ENCODE measurements at regions not wholly inside any gene's neighbourhood (a gene's known extent, or its start where the extent isn't known, plus 50 kb on each side); places are given as distances from the start of the nearest gene placed in this dataset.

DNA sequence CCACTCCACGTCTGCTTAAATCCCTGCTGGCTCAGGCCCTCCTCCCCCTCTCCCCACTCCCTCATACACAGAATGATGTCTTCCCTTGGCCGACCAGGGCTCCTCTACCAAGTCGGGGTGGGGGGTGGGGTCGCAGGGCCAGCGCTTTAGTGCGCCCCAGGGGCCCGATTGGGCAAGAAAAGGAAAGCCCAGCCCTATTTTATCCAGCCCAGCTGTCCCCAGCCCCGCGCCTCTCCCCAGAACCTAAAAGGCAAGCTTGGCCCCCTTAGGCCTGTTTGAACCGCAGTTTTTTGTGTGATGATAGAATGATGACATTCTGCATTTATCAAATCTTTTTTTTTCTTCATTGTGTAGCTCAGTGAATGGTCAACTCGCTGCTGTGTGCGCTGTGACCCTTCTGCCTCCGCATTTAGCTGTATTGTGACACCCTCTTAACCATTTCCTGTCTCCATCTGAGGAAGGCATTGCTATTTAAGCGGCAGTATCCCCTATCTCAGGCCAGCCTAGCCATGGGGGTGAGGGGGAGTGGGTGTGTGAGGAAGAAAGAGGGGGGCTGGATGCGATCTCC, 231.4 kb downstream of the HAUS1 start:
- TF ChIP-seq, protein P1, sequence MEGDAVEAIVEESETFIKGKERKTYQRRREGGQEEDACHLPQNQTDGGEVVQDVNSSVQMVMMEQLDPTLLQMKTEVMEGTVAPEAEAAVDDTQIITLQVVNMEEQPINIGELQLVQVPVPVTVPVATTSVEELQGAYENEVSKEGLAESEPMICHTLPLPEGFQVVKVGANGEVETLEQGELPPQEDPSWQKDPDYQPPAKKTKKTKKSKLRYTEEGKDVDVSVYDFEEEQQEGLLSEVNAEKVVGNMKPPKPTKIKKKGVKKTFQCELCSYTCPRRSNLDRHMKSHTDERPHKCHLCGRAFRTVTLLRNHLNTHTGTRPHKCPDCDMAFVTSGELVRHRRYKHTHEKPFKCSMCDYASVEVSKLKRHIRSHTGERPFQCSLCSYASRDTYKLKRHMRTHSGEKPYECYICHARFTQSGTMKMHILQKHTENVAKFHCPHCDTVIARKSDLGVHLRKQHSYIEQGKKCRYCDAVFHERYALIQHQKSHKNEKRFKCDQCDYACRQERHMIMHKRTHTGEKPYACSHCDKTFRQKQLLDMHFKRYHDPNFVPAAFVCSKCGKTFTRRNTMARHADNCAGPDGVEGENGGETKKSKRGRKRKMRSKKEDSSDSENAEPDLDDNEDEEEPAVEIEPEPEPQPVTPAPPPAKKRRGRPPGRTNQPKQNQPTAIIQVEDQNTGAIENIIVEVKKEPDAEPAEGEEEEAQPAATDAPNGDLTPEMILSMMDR (IDR thresholded peaks at IDR 0.05; ENCODE audit: low read depth, low read length) = no peak
- no peak overlapping the region for H3K4me3 ChIP-seq (ENCODE audit: low read depth, low read length)

DNA sequence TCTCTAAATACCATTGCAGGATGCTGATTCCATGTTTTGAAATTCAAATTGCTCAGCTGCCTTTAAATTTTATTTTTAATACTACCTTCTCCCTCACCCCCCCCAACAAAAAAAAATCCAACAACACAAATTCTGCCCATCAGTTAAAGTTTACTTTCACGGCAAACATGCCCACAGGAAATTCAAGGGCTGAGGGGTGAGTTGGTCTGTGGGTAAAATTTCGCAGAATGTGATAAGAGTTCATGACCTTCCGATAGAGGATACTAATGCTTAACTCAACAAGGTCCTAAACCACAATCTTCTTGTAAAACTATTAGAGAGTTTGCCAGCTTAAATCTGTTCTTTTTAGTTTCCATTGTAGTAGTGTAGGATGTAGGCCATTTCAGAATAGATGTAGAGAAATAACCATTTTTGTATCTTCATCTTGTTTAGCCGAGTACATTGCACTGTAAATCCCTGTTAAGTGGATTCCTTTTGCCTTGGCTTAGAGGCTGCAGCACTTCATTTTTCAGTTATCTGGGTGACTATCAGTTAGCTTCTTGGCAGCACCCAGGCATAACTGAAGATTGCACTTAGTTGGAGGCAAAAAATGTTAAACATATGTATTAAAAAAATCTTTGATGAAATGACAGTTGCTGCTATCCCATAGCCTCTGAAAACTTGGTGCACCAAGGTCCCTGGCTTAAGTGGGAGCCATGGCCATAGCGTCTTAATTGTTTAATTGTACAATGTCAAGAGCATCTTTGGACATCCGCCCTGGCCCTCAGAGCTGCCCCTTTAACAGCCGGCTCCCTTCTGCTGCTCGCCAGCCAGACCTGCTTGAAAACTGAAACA, 232.3 kb downstream of the HAUS1 start:
- TF ChIP-seq, protein P1 (IDR thresholded peaks at IDR 0.05; ENCODE audit: low read depth, low read length) = no peak
- H3K4me3 ChIP-seq (ENCODE audit: low read depth, low read length) = no peak overlapping the region

DNA sequence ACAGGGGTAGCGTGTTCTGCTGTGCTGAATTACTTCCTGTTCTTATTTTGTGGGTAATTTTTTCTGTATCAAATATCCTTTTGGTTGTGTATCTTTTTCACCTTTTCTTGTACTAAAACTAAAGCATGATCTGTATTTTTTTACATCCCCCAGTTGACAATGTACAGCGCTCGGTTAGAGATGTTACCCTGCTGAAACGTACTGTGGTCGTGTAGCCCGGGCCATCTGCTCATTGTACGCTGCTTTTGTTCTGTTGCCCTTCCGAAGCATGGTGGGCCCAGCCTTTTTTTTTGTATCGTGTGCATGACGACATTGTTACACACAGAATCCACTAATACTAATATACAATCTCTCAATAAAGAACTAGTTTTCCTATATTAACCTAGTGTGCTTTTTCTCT, 233.1 kb downstream of the HAUS1 start:
- TF ChIP-seq, protein P1 (IDR thresholded peaks at IDR 0.05; ENCODE audit: low read depth, low read length) = no peak
- no peak overlapping the region for H3K4me3 ChIP-seq (ENCODE audit: low read depth, low read length)

DNA sequence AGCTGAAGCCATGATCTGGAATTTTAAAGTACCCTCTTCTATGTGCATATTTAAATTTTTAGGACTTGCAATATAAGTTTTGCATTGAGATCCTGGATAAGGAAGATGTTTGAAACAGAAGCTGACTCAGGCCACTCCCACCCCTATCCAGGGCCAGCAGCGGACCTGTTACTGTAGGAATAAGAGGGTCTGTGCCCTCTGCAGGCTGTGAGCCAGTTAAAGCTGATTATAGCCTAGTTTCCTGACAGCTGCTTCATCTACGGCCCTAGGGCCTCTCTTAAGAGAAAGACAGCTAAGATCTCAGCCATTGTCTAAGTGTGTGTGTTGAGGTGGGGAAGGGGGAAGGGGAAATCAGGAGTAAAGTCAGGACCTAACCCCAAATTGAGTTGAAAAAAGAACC, 234.0 kb downstream of the HAUS1 start:
- TF ChIP-seq, protein P1 (IDR thresholded peaks at IDR 0.05; ENCODE audit: low read depth, low read length) = no peak
- H3K4me3 ChIP-seq (ENCODE audit: low read depth, low read length) = no peak overlapping the region

DNA sequence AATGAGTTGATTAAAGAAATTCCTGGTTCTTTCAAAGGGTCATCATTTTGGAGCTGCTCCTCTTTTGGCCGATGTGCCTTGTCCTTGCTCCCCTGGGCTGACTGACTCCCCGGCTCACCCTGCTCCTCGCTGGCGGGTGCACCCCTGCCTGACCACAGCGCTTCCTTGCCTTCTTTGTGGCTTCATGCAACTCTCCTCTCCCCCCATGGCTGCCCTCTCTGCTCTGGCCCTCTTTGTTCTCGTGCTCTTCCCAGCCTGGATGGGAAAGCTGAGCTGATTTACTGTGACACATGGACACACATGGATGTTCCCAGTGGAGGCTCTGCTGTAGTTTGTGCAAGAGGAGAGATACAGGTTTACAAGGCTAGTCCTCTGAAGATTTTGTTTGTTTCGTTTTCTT, 234.6 kb downstream of the HAUS1 start:
- no peak overlapping the region for H3K4me3 ChIP-seq (ENCODE audit: low read depth, low read length)
- TF ChIP-seq, protein P1 (IDR thresholded peaks at IDR 0.05; ENCODE audit: low read depth, low read length) = no peak

DNA sequence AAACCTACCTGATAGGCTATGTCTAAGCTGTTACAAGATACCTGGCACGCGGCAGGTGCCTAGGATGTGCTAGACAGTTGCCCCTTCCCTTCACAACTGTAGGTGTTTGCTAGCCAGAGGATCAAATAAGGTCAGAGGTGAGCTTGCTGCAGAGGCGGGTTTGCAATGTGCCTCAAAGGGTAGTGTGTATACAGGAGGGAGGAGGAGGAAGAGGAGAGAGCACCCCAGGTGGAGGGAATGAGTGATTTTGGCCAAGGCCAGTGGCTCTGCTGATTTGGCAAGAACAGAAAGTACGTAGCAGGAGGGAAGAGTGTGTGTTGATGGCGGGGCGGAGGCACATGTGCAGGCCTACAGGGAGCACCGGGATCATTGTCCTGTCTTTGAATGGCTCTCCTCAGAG, 236.5 kb downstream of the HAUS1 start:
- H3K4me3 ChIP-seq (ENCODE audit: low read depth, low read length) = no peak overlapping the region
- TF ChIP-seq, protein P1 (IDR thresholded peaks at IDR 0.05; ENCODE audit: low read depth, low read length) = no peak

DNA sequence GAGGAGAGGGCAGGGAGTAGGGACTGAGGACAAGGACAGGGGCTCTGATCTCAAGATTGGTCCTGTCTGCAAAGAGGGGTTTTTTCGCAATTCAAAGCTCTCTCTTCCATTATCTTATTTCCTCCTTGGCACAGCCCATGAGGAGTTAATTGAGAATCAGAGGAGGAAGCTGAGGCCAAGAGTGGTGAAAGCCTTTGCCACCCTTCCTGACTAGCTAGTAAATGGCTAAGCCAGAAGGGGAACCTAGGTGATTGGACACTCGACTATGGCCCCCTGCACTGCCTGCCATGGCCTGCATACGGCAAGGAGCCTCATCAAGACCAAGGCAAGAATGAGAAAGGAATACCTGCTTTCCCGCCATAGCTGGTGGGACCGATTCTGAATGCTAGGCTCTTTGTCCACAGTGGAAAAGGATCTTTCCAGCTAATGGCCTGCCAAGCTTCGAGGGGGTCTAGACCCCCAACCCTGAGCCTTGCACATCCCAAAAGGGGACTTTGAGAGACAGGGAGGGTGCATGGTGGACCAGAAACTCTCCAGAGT, 237.9 kb downstream of the HAUS1 start:
- H3K4me3 ChIP-seq (ENCODE audit: low read depth, low read length) = no peak overlapping the region
- TF ChIP-seq, protein P1 (IDR thresholded peaks at IDR 0.05; ENCODE audit: low read depth, low read length) = no peak

All from WI38 (cell line).